Fibroblast of skin of scalp (primary cell): ENCODE measurements at regions not wholly inside any gene's neighbourhood (a gene's known extent, or its start where the extent isn't known, plus 50 kb on each side); places are given as distances from the start of the nearest gene placed in this dataset.
"Not testable (repeated sequence)": the region's sequence is repeated elsewhere in the genome, so short reads cannot be mapped to it uniquely, and the experiment has no call there.

ENCODE experiments used
- DNase-seq: peaks from one replicate; pipeline ENCODE4 v3.0.0-alpha.2; 2013

DNA sequence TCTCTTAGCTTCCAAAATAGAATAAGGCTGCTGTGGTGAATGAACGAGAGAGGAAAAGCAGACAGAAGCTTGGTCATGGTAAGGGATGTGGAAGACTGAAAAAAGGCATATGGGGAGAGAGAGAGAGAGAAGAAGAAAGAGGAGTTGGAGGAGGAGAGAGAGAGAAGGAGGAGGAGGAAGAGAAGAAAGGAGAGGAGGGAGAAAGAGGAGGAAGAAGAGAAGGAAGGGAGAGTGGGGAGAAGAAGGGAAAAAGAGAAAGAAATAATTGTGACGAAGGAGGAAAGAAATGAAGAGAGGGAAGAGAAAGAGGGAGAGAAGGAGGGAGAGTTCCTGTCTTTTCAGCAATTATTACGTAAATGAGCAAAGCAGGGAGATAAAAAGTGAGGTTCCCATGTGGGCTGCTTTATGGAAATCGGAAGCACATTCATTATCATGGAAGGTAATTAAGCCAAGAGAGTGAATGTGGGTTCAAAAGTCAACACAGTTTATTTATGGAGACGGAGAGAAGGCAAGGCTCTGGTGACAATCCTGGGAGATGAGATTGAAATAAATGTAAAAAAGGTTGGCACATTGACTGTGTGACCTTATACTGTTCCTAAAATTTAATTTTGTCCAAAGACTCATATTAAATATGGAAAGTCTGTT, 611.2 kb downstream of the KIF4B start:
- no peak for DNase-seq

DNA sequence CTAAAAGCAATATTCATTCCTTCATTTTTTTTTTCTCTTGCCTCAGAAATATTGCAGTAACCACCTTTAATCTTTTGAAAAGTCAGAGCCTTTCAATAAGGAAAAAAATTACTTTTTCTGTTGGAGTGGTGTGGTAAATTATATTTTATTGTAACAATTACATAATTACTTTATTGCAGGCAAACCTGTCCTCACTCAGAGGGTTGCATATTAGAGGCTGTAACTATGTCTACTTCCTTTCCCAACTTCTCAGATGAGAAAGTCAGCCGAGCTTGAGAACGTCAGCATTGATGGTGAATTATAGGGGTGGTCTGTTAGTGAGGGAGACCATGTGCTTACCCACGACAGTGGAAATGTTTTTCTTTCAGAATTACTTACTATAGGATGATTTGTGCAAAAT, 611.8 kb downstream of the KIF4B start:
- no peak for DNase-seq

DNA sequence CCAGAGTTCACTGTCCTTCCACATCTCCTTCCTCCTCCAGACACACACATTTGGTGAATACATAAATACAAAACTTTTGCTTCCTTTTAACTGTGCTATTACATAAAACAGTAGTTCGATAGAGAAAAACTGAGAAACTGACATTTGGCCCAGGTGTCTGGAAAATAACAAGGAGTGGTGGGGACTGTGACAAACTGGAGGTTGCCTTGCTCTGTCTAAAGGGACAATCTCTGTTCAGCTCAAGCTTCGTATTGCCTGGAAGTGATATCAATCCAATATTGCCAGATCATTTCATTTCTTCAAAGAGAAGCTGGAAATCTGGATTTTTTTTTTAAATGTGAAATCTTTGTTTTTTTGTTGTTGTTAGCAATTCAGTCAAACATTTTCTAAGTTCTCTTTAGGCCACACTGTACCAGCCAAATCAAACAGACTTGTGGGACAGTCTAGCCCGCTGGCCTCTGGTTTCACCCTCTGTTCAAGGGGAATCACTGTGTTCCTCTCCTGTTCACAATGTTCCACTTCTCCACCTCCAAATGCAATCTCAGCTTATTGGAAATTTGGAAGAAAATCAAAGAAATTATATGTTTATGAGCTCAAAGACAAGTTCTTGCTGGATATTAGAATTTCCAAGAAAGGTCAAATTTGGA, 612.5 kb downstream of the KIF4B start:
- DNase-seq: no peak

DNA sequence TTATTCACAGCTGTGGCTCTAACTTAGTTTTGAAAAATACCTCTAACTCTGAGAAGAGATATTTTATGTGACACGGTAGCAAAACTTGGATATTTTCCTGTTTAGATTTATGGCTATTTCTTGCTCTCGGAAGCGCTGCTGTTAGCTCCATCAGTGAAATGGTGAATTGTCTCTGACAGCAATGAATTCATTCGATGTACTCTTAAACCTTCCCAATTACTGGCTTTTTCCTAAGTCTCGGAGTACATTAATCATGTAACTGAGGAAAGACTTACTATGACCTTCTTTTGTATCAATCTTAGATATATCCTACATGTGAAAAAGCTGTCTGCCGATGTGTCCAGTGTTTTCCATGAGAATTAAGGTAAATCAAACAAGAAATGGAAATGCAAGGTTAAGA, 613.0 kb downstream of the KIF4B start:
- no peak for DNase-seq

DNA sequence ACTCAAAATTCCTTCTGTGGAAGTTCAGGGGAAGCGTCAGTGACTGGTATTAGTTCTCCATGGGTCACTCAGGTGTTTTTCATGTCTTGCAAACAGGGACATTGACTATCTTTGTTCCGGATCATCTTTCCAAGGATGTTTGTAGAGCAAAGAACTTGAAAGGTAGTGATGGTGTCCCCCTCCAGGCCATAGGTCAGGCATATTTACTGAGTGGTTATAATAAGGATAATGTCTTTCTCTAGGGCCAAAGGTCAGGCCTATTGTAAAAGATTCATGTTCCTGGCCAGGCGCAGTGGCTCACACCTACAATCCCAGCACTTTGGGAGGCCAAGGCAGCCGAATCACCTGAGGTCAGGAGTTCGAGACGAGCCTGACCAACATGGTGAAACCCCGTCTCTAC, 614.8 kb downstream of the KIF4B start:
- no peak for DNase-seq

DNA sequence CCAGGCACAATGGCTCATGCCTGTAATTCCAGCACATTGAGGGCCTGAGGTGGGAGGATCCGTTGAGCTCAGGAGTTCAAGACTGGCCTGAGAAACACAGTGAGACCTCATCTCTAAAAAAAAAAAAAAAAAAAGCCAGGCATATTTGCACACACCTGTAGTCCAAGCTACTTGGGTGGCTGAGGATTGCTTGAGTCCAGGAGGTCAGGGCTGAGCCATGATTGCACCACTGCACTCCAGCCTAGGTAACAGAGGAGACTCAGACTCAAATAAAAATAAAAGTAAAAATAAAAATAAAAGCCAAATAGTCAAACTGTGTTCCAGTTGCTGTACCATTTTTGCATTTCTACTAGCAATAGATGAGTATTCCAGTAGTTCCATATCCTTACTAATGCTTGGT, 616.0 kb downstream of the KIF4B start:
- DNase-seq: no peak

DNA sequence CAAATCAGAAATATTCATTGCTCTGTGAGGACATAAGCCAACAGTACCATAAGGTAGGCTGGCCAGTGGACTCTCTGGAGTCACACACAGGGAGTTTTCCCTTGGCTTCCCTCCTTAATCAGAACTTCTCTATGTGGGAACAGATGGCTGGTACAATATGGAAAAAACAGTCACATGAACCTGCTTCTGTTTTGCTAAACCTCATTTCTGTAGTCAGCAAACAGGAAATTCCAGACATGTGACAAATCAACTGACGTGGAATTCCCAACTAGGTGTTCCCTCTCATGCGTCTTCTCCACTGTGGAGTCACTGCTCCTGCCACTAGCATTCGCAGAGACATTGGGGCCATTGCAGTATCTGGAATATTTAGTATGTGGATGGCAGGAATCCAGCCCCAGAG, 617.6 kb downstream of the KIF4B start:
- DNase-seq: peak; percentile 23

DNA sequence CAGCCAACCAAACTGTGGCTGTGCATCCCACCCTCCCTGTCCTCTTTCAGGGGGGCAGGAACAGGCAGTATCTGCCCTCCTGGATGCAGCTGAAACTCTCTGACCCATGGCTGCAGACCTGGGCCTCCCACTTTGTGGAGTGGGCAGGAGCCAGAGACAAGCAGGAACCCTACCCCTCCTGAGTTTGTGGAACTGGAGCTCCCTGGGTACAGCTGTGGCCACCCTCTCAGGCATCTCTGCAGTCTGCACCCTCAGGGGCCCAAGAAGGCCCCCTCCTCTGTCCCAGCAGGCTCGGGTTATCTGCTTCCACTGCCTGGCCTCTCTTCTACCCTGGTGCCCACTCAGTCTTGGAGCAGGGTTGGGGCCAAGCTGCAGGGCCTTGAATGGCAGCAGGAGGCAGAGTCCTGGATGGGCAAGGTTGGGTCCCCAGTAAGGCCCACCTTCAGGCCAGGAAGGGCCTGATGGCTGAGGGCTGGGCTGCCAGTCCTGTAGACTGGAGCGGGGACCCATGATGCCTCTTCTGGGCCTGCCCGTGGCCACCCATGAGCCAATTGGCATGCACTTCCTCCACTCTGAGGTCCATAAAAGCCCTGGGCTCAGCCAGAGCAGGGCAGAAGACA, 619.9 kb downstream of the KIF4B start:
- DNase-seq: no peak

DNA sequence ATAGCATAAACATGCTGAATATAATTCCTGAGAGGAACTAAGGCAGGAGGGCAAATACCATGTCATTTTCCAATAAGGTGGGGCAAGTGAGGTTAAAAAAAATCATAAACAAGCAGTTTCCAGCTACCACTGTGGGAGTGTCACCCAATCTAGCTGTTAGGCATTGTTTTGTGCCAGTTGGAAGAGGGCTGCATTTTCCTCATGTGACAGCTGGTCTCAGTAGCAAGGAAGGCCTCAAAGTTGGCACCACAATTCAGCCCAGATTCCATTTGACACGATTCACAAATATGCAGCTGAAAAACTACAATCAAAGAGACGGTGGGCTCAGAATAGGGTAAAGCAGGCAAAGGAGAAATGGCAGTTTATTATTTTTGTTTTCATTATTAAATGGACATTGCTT, 636.1 kb downstream of the KIF4B start:
- no peak for DNase-seq

DNA sequence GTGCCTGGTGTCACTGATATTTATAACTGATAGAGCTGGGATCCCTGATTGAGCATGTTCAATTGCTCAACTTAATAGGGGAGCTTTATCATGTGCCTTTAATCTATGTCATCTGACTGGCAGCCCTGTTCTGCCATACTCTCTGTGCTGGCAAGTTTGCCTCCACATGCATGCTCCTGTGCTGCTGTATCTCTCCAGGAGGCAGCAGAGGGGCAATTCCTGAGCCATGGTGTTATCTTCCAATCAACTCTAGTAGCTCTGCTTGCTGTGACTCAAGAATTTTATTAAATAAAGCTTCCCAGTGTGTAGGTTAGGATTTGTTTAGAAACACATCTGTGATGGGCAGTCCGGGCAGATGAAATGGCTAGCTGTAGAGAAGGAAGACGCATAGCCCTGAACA, 642.0 kb downstream of the KIF4B start:
- no peak for DNase-seq

DNA sequence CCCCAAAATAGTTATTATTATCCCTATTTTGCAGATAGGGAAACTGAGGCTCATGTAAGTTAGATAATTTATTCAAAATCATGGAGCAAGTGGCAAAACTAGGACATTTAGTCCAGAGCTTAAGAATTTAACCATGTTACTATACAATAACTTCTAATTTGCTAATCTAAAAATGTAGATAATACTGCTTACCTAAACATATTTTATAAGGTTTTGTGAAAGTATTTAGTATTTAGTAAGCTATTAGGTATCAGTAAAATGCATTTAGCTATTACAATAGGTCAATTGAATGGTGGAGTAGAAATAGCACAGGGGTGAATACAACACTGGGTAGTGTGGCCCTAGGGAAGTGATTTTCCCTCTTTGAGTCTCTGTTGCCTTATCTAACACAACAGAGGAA, 648.3 kb downstream of the KIF4B start:
- no peak for DNase-seq

DNA sequence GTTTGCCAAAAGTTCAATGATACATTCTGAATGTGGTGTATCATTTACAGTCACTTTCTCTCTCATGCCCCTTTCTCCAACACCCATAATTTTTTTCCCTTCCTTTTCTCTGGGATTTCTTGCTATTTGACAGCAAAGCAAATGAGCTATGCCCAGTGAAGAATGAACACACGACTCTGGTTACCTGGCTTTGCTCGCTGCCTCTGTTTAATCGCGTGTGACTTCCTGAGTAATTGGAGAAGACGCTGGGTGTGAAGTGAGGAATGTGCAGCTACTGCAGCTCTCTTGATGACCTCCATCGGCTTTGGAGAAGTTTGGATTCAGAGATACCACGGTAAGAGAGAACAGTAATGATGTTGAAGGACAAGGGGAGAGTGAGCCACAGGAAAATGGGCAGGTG, 651.8 kb downstream of the KIF4B start:
- no peak for DNase-seq

DNA sequence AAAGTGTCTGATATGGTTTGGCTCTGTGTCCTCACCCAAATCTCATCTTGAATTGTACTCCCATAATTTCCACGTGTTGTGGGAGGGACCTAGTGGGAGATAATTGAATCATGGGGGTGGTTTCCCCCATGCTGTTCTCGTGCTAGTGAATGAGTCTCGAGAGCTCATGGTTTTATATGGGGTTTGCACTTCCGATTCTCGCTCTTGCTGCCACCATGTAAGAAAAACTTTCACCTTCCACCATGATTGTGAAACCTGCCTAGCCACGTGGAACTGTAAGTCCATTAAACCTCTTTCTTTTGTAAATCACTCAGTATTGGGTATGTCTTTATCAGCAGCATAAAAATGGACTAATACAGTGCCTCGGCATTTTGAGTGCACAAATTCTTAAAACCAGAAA, 655.0 kb upstream of the SGCD start:
- not testable (repeated sequence) for DNase-seq

DNA sequence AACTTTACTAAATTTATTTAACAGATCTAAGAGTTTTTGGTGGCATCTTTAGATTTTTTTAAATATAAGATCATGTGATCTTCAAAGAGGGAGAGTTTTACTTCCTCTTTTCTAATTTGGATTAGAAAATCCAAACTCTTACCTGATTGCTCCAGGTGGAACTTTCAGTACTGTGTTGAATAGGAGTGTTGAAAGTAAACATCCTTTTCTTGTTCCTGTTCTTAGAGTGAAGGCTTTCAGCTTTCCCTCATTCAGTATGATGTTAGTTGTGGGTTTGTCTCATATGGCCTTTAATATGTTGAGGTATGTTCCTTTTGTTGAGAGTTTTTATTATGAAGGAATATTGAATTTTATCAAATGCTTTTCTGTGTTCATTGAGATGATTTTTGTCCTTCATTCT, 650.0 kb upstream of the SGCD start:
- no peak for DNase-seq

DNA sequence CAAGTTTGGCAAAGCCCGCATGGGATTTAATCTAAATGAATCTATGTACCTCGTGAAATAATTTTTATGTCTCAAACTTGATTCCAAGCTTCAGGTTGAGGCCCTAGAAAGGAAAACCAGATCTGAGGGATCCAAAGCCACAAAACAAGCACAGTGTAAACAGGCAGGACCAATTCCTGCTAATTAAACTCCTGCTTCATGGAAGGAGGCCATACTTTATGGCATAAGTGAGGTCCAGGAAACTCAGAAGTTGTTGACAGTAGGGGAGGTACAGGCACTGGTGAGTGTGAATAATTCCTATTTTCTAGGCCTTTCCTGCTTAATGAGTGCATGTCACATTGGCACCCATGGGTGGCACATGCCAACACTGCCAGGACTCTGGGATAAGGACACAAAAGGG, 648.6 kb upstream of the SGCD start:
- DNase-seq: no peak

DNA sequence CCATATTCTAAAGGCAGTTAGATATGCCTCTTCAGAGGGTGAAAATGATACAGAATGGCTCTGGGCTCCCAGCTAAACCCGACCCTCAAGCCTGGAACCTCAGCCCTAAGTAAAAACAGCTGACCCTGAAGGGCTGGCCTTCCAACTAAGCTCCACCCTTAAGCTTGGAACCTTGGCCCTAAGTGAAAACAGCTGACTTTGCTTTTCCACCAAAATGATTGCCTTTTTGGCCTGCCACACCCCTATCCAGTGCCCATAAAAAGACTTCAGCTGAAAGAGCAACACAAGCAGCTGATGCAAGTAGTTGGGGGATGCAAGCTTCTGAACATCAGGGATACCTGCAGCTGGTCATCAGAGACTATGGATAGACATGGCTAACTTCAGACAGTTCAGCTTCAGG, 647.4 kb upstream of the SGCD start:
- DNase-seq: no peak

DNA sequence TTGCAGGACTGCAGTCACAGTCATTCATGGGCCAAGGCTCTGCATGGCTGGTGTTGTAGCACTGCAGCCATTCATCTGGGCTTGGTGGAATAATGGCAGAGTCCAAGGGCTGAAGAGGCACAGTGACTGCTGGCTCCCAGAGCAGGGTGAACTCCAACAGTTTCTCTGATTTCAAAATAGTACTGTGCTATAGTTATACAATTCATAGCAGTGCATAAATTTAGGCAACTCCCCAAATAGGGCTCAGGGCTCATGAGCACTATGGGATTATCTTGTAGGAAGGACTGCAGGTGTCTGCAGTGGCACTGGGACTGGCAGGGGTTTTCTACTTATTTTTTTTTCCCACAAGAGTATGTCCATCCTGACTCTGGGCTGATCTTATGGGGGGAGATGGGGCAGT, 642.5 kb upstream of the SGCD start:
- no peak for DNase-seq

DNA sequence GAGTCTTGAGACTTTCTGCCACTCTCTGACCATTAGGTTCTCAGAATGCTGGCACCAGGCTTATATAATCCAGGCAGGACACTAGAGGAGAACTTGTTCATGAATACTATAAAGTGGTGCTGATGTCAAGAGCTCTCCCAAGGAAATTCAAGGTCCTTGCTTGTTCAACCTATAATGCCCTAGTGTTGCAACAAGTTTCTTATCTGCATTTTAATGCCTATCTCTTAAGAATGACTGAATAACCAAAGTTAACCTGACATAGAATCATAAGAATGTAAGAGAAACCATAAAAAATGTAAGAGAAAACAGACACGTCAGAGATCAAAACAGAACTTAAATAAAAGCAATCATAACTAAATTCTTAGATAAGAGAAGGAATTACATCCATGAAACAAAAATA, 640.8 kb upstream of the SGCD start:
- DNase-seq: peak; percentile 17

DNA sequence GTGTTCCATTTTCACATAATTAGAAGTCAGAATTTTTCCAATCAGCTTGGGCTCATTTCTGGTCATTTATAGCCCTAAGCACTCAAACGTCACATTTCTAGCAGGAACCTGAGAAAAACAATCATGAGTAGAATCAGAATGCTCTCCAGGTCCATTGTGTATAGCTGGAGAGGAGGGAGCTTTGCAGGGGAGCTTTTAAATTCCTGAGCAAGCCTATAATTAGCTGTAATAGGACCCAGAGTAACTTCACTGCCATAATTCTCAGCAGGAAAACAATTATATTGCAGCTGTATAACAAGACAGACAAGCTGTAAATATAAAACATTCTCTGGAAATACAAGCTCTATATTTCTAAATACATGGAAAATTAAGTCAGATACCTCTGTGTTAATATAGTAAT, 637.6 kb upstream of the SGCD start:
- no peak for DNase-seq

DNA sequence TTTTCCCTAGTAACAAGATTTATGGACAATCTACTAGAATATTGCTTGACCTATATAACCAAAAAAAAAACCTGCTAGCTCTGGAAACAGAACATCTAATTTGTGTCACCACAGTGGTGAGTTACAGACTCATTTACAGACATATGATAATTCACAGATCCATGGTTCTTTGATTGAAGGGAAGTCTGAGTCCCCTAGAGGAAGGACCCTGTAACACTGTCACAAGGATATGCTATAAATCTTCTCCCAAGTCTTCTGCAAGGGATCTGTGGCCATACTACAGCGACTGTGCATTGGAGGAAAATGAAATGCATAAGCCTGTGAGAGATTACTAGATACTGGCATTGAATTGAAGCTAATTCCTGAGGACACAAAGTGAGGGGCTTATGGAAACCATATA, 630.6 kb upstream of the SGCD start:
- DNase-seq: no peak

DNA sequence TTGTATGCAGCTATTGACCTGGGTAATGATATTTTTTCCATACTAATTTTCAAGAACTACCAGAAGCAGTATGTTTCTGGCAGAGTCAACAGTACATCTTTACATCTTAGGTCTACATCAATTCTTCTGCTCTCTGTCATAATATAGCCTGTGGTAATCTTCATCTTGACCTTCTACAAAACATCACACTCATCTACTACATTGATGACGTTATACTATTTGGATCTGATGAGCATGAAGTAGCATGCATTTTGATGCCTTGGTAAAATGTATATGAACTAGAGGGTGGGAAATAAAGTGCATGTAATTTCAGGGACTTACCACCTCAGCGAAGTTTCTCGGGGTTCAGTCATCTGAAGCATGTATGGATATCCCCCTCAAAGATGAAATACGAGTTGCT, 629.7 kb upstream of the SGCD start:
- DNase-seq: no peak

DNA sequence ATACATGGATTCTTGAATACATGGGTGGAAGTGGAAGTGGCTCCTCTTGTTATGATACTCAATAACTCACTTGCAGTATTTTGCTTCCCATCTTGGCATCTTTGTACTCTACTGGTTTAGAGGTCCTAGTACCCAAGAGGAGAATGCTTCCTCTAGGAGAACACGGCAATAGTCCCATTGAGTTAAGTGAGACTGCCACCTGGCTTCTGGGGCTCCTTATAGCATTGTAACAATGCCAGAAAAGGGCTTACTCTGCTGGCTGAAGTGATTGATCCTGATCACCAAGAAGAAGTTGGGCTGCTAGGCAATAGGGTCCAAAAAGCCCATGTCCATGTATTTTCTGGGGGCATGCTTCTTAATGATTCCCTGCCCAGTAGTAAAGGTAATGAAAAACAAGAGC, 627.6 kb upstream of the SGCD start:
- no peak for DNase-seq

DNA sequence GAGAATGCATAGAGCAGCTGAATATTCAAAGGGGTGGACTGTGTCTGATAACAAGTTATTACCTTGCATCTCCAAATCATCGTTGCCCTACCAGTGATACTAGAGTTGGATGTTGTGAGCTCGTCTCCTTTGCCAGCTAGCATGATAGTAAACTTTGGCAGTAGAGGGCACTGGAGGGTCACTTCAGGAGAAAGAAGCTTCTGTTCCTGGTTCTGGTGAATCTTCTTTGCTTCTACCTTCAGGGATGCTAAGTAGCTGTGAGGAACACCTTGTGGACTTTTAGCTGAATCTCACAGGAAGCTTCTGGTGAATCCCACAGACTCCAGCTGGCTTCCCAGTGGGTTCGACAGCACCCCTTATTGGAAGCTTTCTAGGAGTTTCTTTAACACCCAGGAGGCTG, 626.6 kb upstream of the SGCD start:
- DNase-seq: peak; percentile 58

DNA sequence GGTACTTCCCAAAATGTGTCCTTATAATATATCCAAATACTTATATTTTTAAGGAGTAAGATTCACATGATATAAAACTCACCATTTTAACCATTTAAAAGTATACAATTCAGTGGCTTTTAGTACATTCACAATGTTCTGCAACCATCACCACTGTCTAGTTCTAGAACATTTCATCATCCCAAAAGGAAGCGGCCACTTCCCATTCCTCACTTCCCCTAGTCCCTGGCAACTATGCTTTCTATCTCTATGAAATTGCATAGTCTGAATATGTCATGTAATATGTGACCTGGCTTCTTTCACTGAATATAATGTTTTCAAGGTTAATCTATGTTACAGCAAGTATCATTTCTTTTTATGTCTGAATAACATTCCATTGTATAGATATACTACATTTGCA, 615.1 kb upstream of the SGCD start:
- no peak for DNase-seq

DNA sequence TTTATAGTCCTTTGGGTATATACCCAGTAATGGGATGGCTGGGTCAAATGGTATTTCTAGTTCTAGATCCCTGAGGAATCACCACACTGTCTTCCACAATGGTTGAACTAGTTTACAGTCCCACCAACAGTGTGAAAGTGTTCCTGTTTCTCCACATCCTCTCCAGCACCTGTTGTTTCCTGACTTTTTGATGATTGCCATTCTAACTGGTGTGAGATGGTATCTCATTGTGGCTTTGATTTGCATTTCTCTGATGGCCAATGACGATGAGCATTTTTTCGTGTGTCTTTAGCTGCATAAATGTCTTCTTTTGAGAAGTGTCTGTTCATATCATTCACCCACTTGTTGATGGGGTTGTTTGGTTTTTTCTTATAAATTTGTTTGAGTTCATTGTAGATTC, 612.5 kb upstream of the SGCD start:
- not testable (repeated sequence) for DNase-seq
